ENCODE measurements at regions not wholly inside any gene's neighbourhood (a gene's known extent, or its start where the extent isn't known, plus 50 kb on each side); places are given as distances from the start of the nearest gene placed in this dataset.

- Histone ChIP-seq H3K9me3 (ENCODE audit: control insufficient read depth, insufficient read depth, low read depth, low read length) (no peaks in the 10 kb centered on the region), H3K27ac (ENCODE audit: low read length) (no peak overlapping the region), H3K27me3 (ENCODE audit: control insufficient read depth, insufficient read depth, low read length) (no peaks in the 10 kb centered on the region), H3K4me1 (ENCODE audit: control insufficient read depth, insufficient read depth, low read length) (no peaks in the 10 kb centered on the region), H3K36me3 (ENCODE audit: control insufficient read depth, insufficient read depth, low read length) (no peaks in the 10 kb centered on the region), H3K4me3 (ENCODE audit: low read depth in 2 of 2, low read length in 2 of 2) (no peak overlapping the region)
- in situ Hi-C loops (cut with HindIII; ENCODE audit: low pct_unique_long_range_greater_than_20kb, low sequenced_read_pairs) (no loop called here), intact Hi-C loops (cut with micrococcal nuclease; ENCODE audit: unreplicated experiment) (no loop called here)
- TF ChIP-seq CTCF (IDR thresholded peaks at IDR 0.05) (no peak), TCF7L2 (IDR thresholded peaks at IDR 0.05; ENCODE audit: low read depth, low read length) (no peak), REST (IDR thresholded peaks at IDR 0.05; ENCODE audit: insufficient read depth in 1 of 2, low read depth in 2 of 2, low read length in 1 of 2) (no peak), POLR2AphosphoS5 (IDR thresholded peaks at IDR 0.05; ENCODE audit: low read depth, low read length) (no peak), SIN3A (IDR thresholded peaks at IDR 0.05; ENCODE audit: borderline replicate concordance, insufficient read depth, low read depth, low read length) (no peak)
- POLR2A ChIA-PET, result no interaction called here
- DNase-seq (ENCODE audit: low read depth, low spot score) (no peak), ATAC-seq (no peak)
- CTCF ChIA-PET, result no interaction called here
- BruUV-seq (replicated peaks), result no TSS peak
Observed at GRCh38 chr4:66849596-66849995, 695.7 kb downstream of the CENPC start.

- intact Hi-C loops (cut with micrococcal nuclease; ENCODE audit: unreplicated experiment), result no loop called here
- TF ChIP-seq SIN3A (IDR thresholded peaks at IDR 0.05; ENCODE audit: borderline replicate concordance, insufficient read depth, low read depth, low read length) (no peak), TCF7L2 (IDR thresholded peaks at IDR 0.05; ENCODE audit: low read depth, low read length) (no peak), REST (IDR thresholded peaks at IDR 0.05; ENCODE audit: insufficient read depth in 1 of 2, low read depth in 2 of 2, low read length in 1 of 2) (no peak), CTCF (IDR thresholded peaks at IDR 0.05) (no peak), POLR2AphosphoS5 (IDR thresholded peaks at IDR 0.05; ENCODE audit: low read depth, low read length) (no peak)
- Histone ChIP-seq H3K4me1 (ENCODE audit: control insufficient read depth, insufficient read depth, low read length) (no peaks in the 10 kb centered on the region), H3K27me3 (ENCODE audit: control insufficient read depth, insufficient read depth, low read length) (no peaks in the 10 kb centered on the region), H3K36me3 (ENCODE audit: control insufficient read depth, insufficient read depth, low read length) (no peaks in the 10 kb centered on the region), H3K4me3 (ENCODE audit: low read depth in 2 of 2, low read length in 2 of 2) (no peak overlapping the region), H3K27ac (ENCODE audit: low read length) (no peak overlapping the region), H3K9me3 (ENCODE audit: control insufficient read depth, insufficient read depth, low read depth, low read length) (no peaks in the 10 kb centered on the region)
- POLR2A ChIA-PET, result no interaction called here
- in situ Hi-C loops (cut with HindIII; ENCODE audit: low pct_unique_long_range_greater_than_20kb, low sequenced_read_pairs), result no loop called here
- BruUV-seq (replicated peaks), result no TSS peak
- DNase-seq (ENCODE audit: low read depth, low spot score) (no peak), ATAC-seq (no peak)
- CTCF ChIA-PET, result no interaction called here
Observed at GRCh38 chr4:66842724-66843088, 702.6 kb downstream of the CENPC start.

Measured in Panc1 (cell line).